Fibroblast of villous mesenchyme (primary cell): ENCODE measurements at regions not wholly inside any gene's neighbourhood (a gene's known extent, or its start where the extent isn't known, plus 50 kb on each side); places are given as distances from the start of the nearest gene placed in this dataset.

Experiments used
- DNase-seq: peaks from one replicate; pipeline ENCODE4 v3.0.0-alpha.2; 2010; ENCODE audit warnings: low read depth
- H3K4me3 ChIP-seq: 2 replicates; pipeline ENCODE4 v1.5.1; 2011; ENCODE audit warnings: low read depth, mild to moderate bottlenecking, low read length
- CTCF ChIP-seq: IDR thresholded peaks from 2 replicates; pipeline ENCODE4 v1.5.1; 2012; ENCODE audit warnings: low read depth, mild to moderate bottlenecking, low read length; ENCODE audit not compliant: insufficient read depth

- no peak overlapping the region for H3K4me3 ChIP-seq
- DNase-seq: no peak
- no peak for TF ChIP-seq CTCF
Observed at GRCh38 chr2:66889632-66889882, 454.6 kb downstream of the MEIS1 start.

GRCh38 chr2:66890166-66890742 is 455.3 kb downstream of the MEIS1 start:
- TF ChIP-seq CTCF: no peak
- peak; percentile 59 for DNase-seq
- H3K4me3 ChIP-seq: no peak overlapping the region

- TF ChIP-seq CTCF: no peak
- H3K4me3 ChIP-seq: no peak overlapping the region
Observed at GRCh38 chr2:66895206-66895605, 460.3 kb downstream of the MEIS1 start.

GRCh38 chr2:66896131-66896530 is 461.2 kb downstream of the MEIS1 start:
- DNase-seq: peak; percentile 82
- no peak for TF ChIP-seq CTCF
- H3K4me3 ChIP-seq: no peak overlapping the region

More at GRCh38 chr2:66895206-66895605, 460.3 kb downstream of the MEIS1 start:
- DNase-seq: no peak

- no peak for TF ChIP-seq CTCF
- H3K4me3 ChIP-seq: no peak overlapping the region
- DNase-seq: no peak
Observed at GRCh38 chr2:66897181-66897580, 462.3 kb downstream of the MEIS1 start.

- peak; percentile 53 for DNase-seq
- H3K4me3 ChIP-seq: no peak overlapping the region
- TF ChIP-seq CTCF: no peak
Observed at GRCh38 chr2:66897691-66898150, 462.8 kb downstream of the MEIS1 start.

- no peak for TF ChIP-seq CTCF
- no peak for DNase-seq
- no peak overlapping the region for H3K4me3 ChIP-seq
Observed at GRCh38 chr2:66899109-66899508, 464.2 kb downstream of the MEIS1 start.
